IMR-90 (cell line): ENCODE measurements at regions not wholly inside any gene's neighbourhood (a gene's known extent, or its start where the extent isn't known, plus 50 kb on each side); places are given as distances from the start of the nearest gene placed in this dataset.

ENCODE experiments used
- ATAC-seq: fragments of 200-7000 bp; cut with Tn5 transposase; 2 replicates; pipeline ENCODE4 v1.9.1; 2020; ENCODE audit warnings: low read depth, mild to moderate bottlenecking, moderate library complexity
- BruUV-seq: library from RNA; stranded (reverse); fragments of 400-500 nt; replicated peaks from 2 replicates; lab custom pipeline; 2021; lab: Mats Ljungman, UMichigan
- CTCF ChIA-PET: fragments of 300-600 bp; formaldehyde crosslinking; extraction: SDS; loops from one replicate; lab custom pipeline; 2021; ENCODE audit warnings: antibody characterized with exemption; lab: Yijun Ruan, JAX
- POLR2A ChIA-PET: fragments of 300-600 bp; sonication (Branson Sonifier 250); formaldehyde crosslinking; loops from one replicate; lab custom pipeline; 2022; ENCODE audit warnings: antibody characterized with exemption; ENCODE audit not compliant: unreplicated experiment; lab: Charles Lee
- DNase-seq: peaks from one replicate; pipeline ENCODE4 v3.0.0; 2013
- H2AFZ ChIP-seq: replicated peaks from 2 replicates; pipeline ENCODE3; 2013; ENCODE audit warnings: low read length, mild to moderate bottlenecking; ENCODE audit not compliant: poor library complexity
- H2AK5ac ChIP-seq: 2 replicates; pipeline ENCODE4 v1.6.1; 2013; ENCODE audit warnings: low read depth, low read length, inconsistent platforms
- H2AK9ac ChIP-seq: replicated peaks from 2 replicates; pipeline ENCODE3; 2013; ENCODE audit warnings: mild to moderate bottlenecking, low read depth, low read length, moderate library complexity; ENCODE audit not compliant: poor library complexity
- H2BK120ac ChIP-seq: 2 replicates; pipeline ENCODE4 v1.6.1; 2013; ENCODE audit warnings: low read depth, low read length, inconsistent platforms
- H2BK15ac ChIP-seq: 3 replicates; pipeline ENCODE4 v1.6.1; 2013; ENCODE audit warnings: low read depth, low read length, inconsistent platforms
- H2BK20ac ChIP-seq: 2 replicates; pipeline ENCODE4 v1.6.1; 2013; ENCODE audit warnings: low read depth, mild to moderate bottlenecking, inconsistent platforms, low read length, moderate library complexity
- H2BK5ac ChIP-seq: 2 replicates; pipeline ENCODE4 v1.6.1; 2013; ENCODE audit warnings: mild to moderate bottlenecking, low read depth, low read length, inconsistent platforms; ENCODE audit not compliant: poor library complexity, severe bottlenecking
- H3K14ac ChIP-seq: replicated peaks from 2 replicates; pipeline ENCODE4 v1.6.1; 2013; ENCODE audit warnings: low read depth, low read length, inconsistent platforms
- H3K18ac ChIP-seq: 2 replicates; pipeline ENCODE4 v1.6.1; 2013; ENCODE audit warnings: low read depth, low read length, control low read depth
- H3K23ac ChIP-seq: 2 replicates; pipeline ENCODE4 v1.6.1; 2013; ENCODE audit warnings: low read depth, low read length, inconsistent platforms
- H3K27ac ChIP-seq: 2 replicates; pipeline ENCODE4 v1.5.1; 2013; ENCODE audit warnings: mild to moderate bottlenecking, control low read depth, low read length; ENCODE audit not compliant: insufficient read depth
- H3K27me3 ChIP-seq: 2 replicates; pipeline ENCODE4 v1.6.1; 2013; ENCODE audit warnings: low read length; ENCODE audit not compliant: control insufficient read depth, insufficient read depth
- H3K36me3 ChIP-seq: 2 replicates; pipeline ENCODE4 v1.6.1; 2013; ENCODE audit warnings: low read length, mixed read lengths; ENCODE audit not compliant: control insufficient read depth, insufficient read depth
- H3K4ac ChIP-seq: 2 replicates; pipeline ENCODE4 v1.6.1; 2013; ENCODE audit warnings: low read depth, low read length, inconsistent platforms
- H3K4me1 ChIP-seq: 2 replicates; pipeline ENCODE4 v1.6.1; 2013; ENCODE audit warnings: low read length, mixed read lengths; ENCODE audit not compliant: control insufficient read depth, insufficient read depth
- H3K4me2 ChIP-seq: 2 replicates; pipeline ENCODE4 v1.6.1; 2013; ENCODE audit warnings: low read depth, mild to moderate bottlenecking, control low read depth, low read length, moderate library complexity
- H3K4me3 ChIP-seq: 2 replicates; pipeline ENCODE4 v1.5.1; 2013; ENCODE audit warnings: low read depth, mild to moderate bottlenecking, control low read depth, low read length, moderate library complexity; ENCODE audit not compliant: insufficient read depth
- H3K56ac ChIP-seq: 2 replicates; pipeline ENCODE4 v1.6.1; 2013; ENCODE audit warnings: low read length, inconsistent platforms; ENCODE audit not compliant: insufficient read depth; ENCODE audit errors: extremely low read depth
- H3K79me1 ChIP-seq, 2 experiments: 2 replicates each; pipeline ENCODE4 v1.6.1; 2013; ENCODE audit warnings: low read length in 2 of 2, inconsistent platforms in 1 of 2, low read depth in 1 of 2
- H3K9ac ChIP-seq: 2 replicates; pipeline ENCODE4 v1.6.1; 2013; ENCODE audit warnings: low read depth, low read length, control low read depth
- H3K9me1 ChIP-seq: 2 replicates; pipeline ENCODE4 v1.6.1; 2013; ENCODE audit warnings: low read length, inconsistent platforms; ENCODE audit not compliant: insufficient read depth
- H3K9me3 ChIP-seq: 2 replicates; pipeline ENCODE4 v1.6.1; 2013; ENCODE audit warnings: low read length; ENCODE audit not compliant: control insufficient read depth, insufficient read depth
- H4K20me1 ChIP-seq: 2 replicates; pipeline ENCODE4 v1.6.1; 2013; ENCODE audit warnings: low read length, inconsistent platforms; ENCODE audit not compliant: insufficient read depth
- H4K5ac ChIP-seq: 2 replicates; pipeline ENCODE4 v1.6.1; 2013; ENCODE audit warnings: mild to moderate bottlenecking, low read depth, low read length, control low read depth
- H4K8ac ChIP-seq, 2 experiments: 2 replicates each; pipeline ENCODE4 v1.6.1; 2013; ENCODE audit warnings: low read depth in 2 of 2, low read length in 2 of 2, control low read depth in 1 of 2, inconsistent platforms in 1 of 2
- H4K91ac ChIP-seq: 2 replicates; pipeline ENCODE4 v1.6.1; 2013; ENCODE audit warnings: low read depth, low read length, inconsistent platforms; ENCODE audit not compliant: insufficient read depth
- BHLHE40 ChIP-seq: fragments of 150-350 bp; IDR thresholded peaks from 2 replicates; pipeline ENCODE4 v1.6.1; 2016; ENCODE audit warnings: mild to moderate bottlenecking, low read depth, low read length
- CEBPB ChIP-seq: IDR thresholded peaks from 2 replicates; pipeline ENCODE4 v1.6.1; 2012; ENCODE audit warnings: low read depth, low read length, improper control_type of control experiment
- CHD1 ChIP-seq: IDR thresholded peaks from 2 replicates; pipeline ENCODE4 v1.6.1; 2012; ENCODE audit warnings: low read depth, low read length, improper control_type of control experiment
- FOS ChIP-seq: fragments of 150-350 bp; IDR thresholded peaks from 2 replicates; pipeline ENCODE4 v1.6.1; 2016; ENCODE audit warnings: low read depth, low read length
- MAFK ChIP-seq: IDR thresholded peaks from 2 replicates; pipeline ENCODE4 v1.6.1; 2012; ENCODE audit warnings: low read depth, low read length, improper control_type of control experiment
- MAZ ChIP-seq: IDR thresholded peaks from 2 replicates; pipeline ENCODE4 v1.6.1; 2012; ENCODE audit warnings: low read depth, mild to moderate bottlenecking, low read length, improper control_type of control experiment, moderate library complexity, borderline replicate concordance
- NFE2L2 ChIP-seq: fragments of 150-350 bp; IDR thresholded peaks from 2 replicates; pipeline ENCODE4 v1.6.1; 2016; ENCODE audit warnings: low read depth, mild to moderate bottlenecking, low read length
- POLR2A ChIP-seq: IDR thresholded peaks from 2 replicates; pipeline ENCODE4 v1.6.1; 2012; ENCODE audit warnings: mild to moderate bottlenecking, low read depth, low read length
- RAD21 ChIP-seq: IDR thresholded peaks from 2 replicates; pipeline ENCODE4 v1.6.1; 2012; ENCODE audit warnings: low read length, improper control_type of control experiment
- SMC3 ChIP-seq: fragments of 150-350 bp; IDR thresholded peaks from 2 replicates; pipeline ENCODE4 v1.6.1; 2016; ENCODE audit warnings: low read depth, mild to moderate bottlenecking, antibody characterized with exemption, low read length, moderate library complexity
- dilution Hi-C: fragments of 300-500 bp; cut with HindIII; formaldehyde crosslinking; loops from one replicate; pipeline ENCODE4 v1.14.3; 2018; ENCODE audit warnings: low sequenced_read_pairs; ENCODE audit not compliant: unreplicated experiment
- in situ Hi-C: fragments of 300-500 bp; cut with MboI; formaldehyde crosslinking; loops from 3 replicates; pipeline ENCODE4 v1.14.3; 2019; ENCODE audit warnings: low sequenced_read_pairs, inconsistent platforms, mixed read lengths
- intact Hi-C: fragments of 100-400 bp; cut with micrococcal nuclease; formaldehyde crosslinking; loops from 2 replicates; pipeline ENCODE4 v1.10.0; 2022
- TF ChIP-seq, protein P1 (sequence below): conservative IDR thresholded peaks from 2 replicates; pipeline ENCODE4 v1.5.1; 2012; ENCODE audit warnings: mild to moderate bottlenecking, low read depth, low read length, improper control_type of control experiment

DNA sequence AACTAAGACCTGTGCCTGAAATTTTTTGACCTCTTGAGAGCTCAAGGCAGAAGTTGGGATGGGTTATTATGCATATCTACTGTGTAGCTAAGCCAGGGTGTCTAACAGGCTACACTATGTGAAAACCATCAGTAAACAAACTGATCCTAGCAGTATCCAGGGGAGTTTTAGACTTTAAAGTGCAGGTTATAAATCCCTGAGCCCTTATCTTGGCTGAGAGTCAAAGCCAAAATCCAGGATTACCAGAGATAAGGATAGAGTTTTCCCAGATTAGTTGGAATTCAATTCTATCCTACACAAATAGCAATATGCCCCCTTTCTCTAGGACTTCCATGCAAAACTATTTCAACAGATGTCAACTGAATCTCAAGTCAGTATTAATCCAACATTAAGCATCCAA, 1229.7 kb downstream of the GRIK2 start:
- Histone ChIP-seq H4K91ac (no peak overlapping the region), H3K56ac (no peak overlapping the region), H3K4ac (no peak overlapping the region), H2AFZ (no peak overlapping the region), H3K9me3 (0 out of 2 replicates have a peak, but pooled peaks cover 1% of the 10 kb centered on the region), H2AK9ac (no peak overlapping the region), H2BK15ac (no peak overlapping the region), H3K36me3 (no peaks in the 10 kb centered on the region), H4K8ac (no peak overlapping the region), H3K27me3 (no peaks in the 10 kb centered on the region), H2BK5ac (no peak overlapping the region), H3K27ac (no peak overlapping the region), H3K4me3 (no peak overlapping the region), H4K20me1 (no peaks in the 10 kb centered on the region), H3K9me1 (no peaks in the 10 kb centered on the region), H2BK120ac (no peak overlapping the region), H3K9ac (no peak overlapping the region), H3K4me2 (no peak overlapping the region), H4K5ac (no peak overlapping the region), H2BK20ac (no peak overlapping the region), H2AK5ac (no peak overlapping the region), H3K23ac (no peak overlapping the region), H3K4me1 (no peaks in the 10 kb centered on the region), H3K79me1 (no peaks in the 10 kb centered on the region), H3K18ac (no peak overlapping the region), H3K14ac (no peak overlapping the region)
- TF ChIP-seq, protein P1, sequence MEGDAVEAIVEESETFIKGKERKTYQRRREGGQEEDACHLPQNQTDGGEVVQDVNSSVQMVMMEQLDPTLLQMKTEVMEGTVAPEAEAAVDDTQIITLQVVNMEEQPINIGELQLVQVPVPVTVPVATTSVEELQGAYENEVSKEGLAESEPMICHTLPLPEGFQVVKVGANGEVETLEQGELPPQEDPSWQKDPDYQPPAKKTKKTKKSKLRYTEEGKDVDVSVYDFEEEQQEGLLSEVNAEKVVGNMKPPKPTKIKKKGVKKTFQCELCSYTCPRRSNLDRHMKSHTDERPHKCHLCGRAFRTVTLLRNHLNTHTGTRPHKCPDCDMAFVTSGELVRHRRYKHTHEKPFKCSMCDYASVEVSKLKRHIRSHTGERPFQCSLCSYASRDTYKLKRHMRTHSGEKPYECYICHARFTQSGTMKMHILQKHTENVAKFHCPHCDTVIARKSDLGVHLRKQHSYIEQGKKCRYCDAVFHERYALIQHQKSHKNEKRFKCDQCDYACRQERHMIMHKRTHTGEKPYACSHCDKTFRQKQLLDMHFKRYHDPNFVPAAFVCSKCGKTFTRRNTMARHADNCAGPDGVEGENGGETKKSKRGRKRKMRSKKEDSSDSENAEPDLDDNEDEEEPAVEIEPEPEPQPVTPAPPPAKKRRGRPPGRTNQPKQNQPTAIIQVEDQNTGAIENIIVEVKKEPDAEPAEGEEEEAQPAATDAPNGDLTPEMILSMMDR: no peak
- TF ChIP-seq MAZ: no peak
- TF ChIP-seq BHLHE40: no peak
- no peak for TF ChIP-seq SMC3
- no peak for TF ChIP-seq RAD21
- no peak for TF ChIP-seq POLR2A
- TF ChIP-seq FOS: no peak
- TF ChIP-seq MAFK: no peak
- no peak for TF ChIP-seq CHD1
- TF ChIP-seq CEBPB: no peak
- no peak for TF ChIP-seq NFE2L2
- in situ Hi-C loops: no loop called here
- ATAC-seq (no peak), DNase-seq (no peak)
- dilution Hi-C loops: no loop called here
- no TSS peak for BruUV-seq
- ChIA-PET CTCF (no interaction called here), POLR2A (no interaction called here)
- intact Hi-C loops: no loop called here
